ENCODE measurements at regions not wholly inside any gene's neighbourhood (a gene's known extent, or its start where the extent isn't known, plus 50 kb on each side); places are given as distances from the start of the nearest gene placed in this dataset.
"Not testable (repeated sequence)": the region's sequence is repeated elsewhere in the genome, so short reads cannot be mapped to it uniquely, and the experiment has no call there.

GRCh38 chrX:129361576-129361975 is 161.7 kb downstream of the SMARCA1 start:
- intact Hi-C loops (cut with DNase I, micrococcal nuclease): no loop called here
- DNase-seq: no peak
- ATAC-seq: no peak

- peak; percentile 72 for ATAC-seq
- intact Hi-C loops (cut with DNase I, micrococcal nuclease): no loop called here
- peak in 1 of 2 donors; percentile 45 for DNase-seq
Observed at GRCh38 chrX:129360175-129360574, 163.1 kb downstream of the SMARCA1 start.

- DNase-seq (no peak), ATAC-seq (no peak)
- intact Hi-C loops (cut with DNase I, micrococcal nuclease): no loop called here
Observed at GRCh38 chrX:129359269-129359668, 164.0 kb downstream of the SMARCA1 start.

GRCh38 chrX:129357428-129357827 is 165.9 kb downstream of the SMARCA1 start:
- DNase-seq; intact Hi-C loops (cut with DNase I, micrococcal nuclease); ATAC-seq: not testable (repeated sequence)

- intact Hi-C loops (cut with DNase I, micrococcal nuclease): no loop called here
- DNase-seq: no peak
Observed at GRCh38 chrX:129347291-129347690, 176.0 kb downstream of the SMARCA1 start.

DNA sequence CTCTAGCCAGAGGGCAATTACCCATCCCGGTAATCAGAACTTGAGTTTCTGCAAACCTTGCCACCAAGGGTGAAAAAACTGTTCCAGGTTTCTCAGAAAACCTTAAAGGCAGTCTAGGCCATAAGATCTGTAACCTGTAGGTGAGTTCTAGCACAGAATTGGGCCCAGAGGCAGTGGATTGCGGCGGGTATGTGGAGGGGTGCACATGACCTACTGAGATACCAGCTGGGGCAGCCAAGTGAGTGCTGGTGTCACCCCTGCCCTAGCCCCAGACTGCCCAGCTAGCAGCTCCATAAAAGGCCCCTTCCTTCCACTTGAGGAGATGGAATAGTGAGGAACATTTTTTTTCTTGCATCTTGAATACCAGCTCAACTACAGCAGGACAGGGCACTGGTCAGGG is 176.7 kb downstream of the SMARCA1 start:
- intact Hi-C loops (cut with DNase I, micrococcal nuclease): no loop called here

More at GRCh38 chrX:129347291-129347690, 176.0 kb downstream of the SMARCA1 start:
- no peak for ATAC-seq

GRCh38 chrX:129337264-129337663 is 186.0 kb downstream of the SMARCA1 start:
- DNase-seq: peak in 1 of 2 donors; percentile 19
- intact Hi-C loops (cut with DNase I, micrococcal nuclease); ATAC-seq: not testable (repeated sequence)

More for the DNA sequence above, 176.7 kb downstream of the SMARCA1 start:
- ATAC-seq (no peak), DNase-seq (no peak)

DNA sequence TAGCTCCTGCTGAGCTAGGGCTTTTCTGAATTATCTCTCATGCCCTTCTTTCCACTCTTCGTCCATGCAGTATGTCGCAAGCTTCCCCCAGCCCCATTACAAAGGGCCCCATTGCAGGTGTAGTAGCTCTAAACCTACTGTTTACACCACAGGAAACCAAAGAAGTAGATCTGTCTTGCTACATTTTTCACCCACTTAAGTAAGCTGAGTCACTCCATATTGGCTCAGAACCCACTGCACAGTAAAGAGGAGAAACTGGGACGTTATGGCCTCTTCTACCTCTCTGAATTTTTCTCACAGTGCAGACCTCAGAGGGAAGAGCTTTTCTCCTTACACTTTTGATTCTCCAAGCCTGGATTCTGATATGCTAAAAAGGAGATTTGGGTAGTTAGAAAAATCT is 200.2 kb downstream of the SMARCA1 start:
- no peak for ATAC-seq
- intact Hi-C loops (cut with DNase I, micrococcal nuclease): no loop called here
- no peak for DNase-seq

DNA sequence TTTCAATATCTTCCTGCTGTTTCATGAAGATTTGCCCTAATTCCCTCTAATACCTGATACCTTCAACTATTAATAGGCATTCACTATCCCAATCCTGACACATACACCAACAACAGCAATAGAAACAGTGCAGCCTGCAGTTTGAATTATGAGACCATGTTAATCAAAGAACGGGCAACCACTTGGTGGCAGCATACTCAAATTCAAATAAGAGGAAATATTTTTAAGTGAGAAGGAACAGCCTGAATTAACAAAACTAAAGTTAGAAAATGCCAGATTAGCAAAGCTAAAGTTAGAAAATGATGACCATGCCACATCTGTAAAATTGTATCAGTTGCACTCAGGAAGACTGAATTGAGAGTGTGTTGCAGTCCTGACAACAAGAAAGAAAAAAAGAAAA is 204.9 kb downstream of the SMARCA1 start:
- ATAC-seq: no peak
- intact Hi-C loops (cut with DNase I, micrococcal nuclease): no loop called here
- DNase-seq: peak in 1 of 2 donors; percentile 46

DNA sequence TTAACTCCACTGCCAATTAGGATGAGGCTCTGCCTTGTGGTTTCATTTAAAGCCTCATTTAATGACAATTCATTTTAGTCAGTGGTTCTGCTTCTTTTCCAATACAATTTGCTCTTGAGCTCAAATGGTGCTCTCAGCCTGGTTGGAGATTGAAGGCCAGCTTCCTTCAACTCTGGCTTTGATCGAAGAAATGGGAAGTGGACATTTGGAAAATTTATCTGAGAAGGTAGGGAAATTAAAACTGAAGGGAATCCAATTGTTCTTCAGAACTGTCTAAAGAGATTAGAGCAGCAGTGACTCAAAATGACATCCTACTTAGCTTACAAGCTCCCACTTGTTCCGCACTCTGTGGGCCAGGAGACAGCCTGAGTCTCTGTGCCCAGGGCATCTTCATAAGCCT is 206.8 kb downstream of the SMARCA1 start:
- no peak for DNase-seq
- ATAC-seq: no peak
- intact Hi-C loops (cut with DNase I, micrococcal nuclease): no loop called here

GRCh38 chrX:129310000-129310399 is 213.3 kb downstream of the SMARCA1 start:
- intact Hi-C loops (cut with DNase I, micrococcal nuclease): no loop called here
- DNase-seq: no peak
- ATAC-seq: no peak

GRCh38 chrX:129262912-129263311 is 260.4 kb downstream of the SMARCA1 start:
- intact Hi-C loops (cut with DNase I, micrococcal nuclease): no loop called here
- ATAC-seq (no peak), DNase-seq (no peak)

DNA sequence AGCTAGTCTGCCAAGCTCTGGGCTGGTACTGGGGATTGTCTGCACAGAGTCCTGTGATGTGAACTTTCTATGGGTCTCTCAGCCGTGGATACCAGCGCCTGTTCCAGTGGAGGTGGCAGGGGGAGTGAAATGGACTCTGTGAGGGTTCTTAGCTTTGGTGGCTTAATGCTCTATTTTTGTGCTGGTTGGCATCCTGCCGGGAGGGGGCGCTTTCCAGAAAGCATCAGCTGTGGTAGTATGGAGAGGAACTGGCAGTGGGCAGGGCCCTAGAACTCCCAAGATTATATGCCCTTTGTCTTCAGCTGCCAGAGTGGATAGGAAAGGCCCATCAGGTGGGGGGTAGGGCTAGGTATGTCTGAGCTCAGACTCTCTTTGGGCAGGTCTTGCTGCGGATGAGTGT is 267.8 kb downstream of the SMARCA1 start:
- intact Hi-C loops (cut with DNase I, micrococcal nuclease); ATAC-seq: not testable (repeated sequence)
- peak in 1 of 2 donors; percentile 4 for DNase-seq

DNA sequence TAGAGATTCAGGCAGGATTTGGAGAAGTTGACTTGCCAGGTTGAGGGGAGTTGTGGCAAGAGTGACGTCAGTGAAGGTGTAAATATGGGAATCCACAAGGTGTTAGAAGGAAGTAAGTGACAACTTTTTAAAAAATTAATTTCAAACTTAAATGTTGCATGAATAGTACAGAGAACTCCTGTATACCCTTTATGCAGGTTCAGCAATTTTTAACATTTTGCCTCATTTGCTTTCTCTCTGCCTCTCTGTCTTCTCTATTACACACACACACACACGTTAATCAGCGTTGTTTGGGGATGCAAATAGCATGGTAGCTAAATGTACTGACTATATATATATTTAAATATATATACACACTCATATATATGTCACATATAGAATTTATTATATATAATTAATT is 273.7 kb downstream of the SMARCA1 start:
- intact Hi-C loops (cut with DNase I, micrococcal nuclease): no loop called here
- ATAC-seq: no peak
- DNase-seq: no peak

DNA sequence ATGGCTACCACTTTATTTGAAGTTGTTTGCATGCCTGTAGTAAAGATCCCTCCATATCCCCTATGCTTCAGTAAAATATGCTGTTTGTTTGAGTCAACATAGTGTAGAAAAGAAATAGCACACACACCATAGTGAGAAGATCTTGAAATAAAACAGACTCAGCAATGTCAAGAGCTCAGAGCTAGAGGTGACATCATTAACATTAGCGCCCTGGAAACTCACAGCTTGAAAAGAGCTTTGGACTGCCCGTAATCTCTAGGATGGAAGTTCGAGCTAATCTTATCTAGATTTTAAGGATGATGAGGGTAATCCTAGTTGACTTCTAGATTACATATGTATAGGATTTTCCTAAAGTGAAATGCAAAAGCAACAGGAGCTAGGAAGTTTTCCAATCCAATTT is 275.6 kb downstream of the SMARCA1 start:
- intact Hi-C loops (cut with DNase I, micrococcal nuclease): no loop called here
- ATAC-seq: no peak
- no peak for DNase-seq

GRCh38 chrX:129239371-129239770 is 283.9 kb downstream of the SMARCA1 start:
- intact Hi-C loops (cut with DNase I, micrococcal nuclease): no loop called here
- DNase-seq: no peak
- no peak for ATAC-seq

- intact Hi-C loops (cut with DNase I, micrococcal nuclease): no loop called here
- DNase-seq (no peak), ATAC-seq (no peak)
Observed at GRCh38 chrX:129238011-129238410, 285.3 kb downstream of the SMARCA1 start.

DNA sequence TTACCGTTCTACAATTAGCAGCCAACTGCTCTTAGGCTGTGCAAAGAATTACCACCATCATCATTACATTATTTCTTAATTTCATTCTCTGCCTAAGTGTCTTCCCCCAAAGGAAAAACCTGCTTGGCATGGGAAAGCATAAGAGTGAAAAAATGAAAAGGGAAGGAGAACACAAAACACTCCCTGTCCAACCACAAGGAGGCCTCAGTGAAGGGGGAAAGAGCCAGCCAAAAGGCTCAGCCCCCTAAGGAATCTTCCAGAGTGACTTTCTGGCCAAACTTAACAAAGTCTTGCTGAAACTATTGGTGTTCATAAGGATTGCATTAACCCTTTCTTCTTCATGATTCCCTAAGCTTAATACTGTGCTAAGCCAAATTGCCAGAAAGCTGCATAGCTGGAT is 287.4 kb downstream of the SMARCA1 start:
- no peak for ATAC-seq
- intact Hi-C loops (cut with DNase I, micrococcal nuclease): no loop called here

DNA sequence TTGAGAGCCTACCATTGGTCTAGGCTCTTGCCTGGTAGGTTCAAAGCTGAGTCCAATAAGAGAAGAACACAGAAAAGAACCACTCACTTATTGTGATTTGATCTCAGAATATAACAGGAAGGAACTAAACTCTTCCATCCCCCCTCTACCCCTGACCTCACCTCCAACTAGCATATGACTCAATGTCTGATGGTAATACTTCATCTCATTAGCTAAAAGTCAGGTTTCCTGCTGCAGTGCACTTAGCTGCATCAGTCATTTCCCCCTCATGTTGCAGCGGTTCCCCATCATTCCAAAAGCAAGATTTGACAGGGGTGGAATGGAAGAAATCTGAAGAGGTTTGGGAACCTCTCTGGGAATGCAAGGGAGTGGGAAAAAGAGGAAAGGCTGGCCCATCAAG is 289.5 kb downstream of the SMARCA1 start:
- intact Hi-C loops (cut with DNase I, micrococcal nuclease): no loop called here
- DNase-seq: no peak
- no peak for ATAC-seq

More for the DNA sequence above, 287.4 kb downstream of the SMARCA1 start:
- no peak for DNase-seq

GRCh38 chrX:129230850-129231512 is 292.3 kb downstream of the SMARCA1 start:
- intact Hi-C loops (cut with DNase I, micrococcal nuclease): no loop called here
- no peak for ATAC-seq

GRCh38 chrX:129230168-129230567 is 293.1 kb downstream of the SMARCA1 start:
- intact Hi-C loops (cut with DNase I, micrococcal nuclease): no loop called here
- no peak for ATAC-seq
- DNase-seq: no peak

More at GRCh38 chrX:129230850-129231512, 292.3 kb downstream of the SMARCA1 start:
- no peak for DNase-seq

Measured in left colon (tissue), 2 donors.